DOHH2 (cell line): ENCODE measurements at regions not wholly inside any gene's neighbourhood (a gene's known extent, or its start where the extent isn't known, plus 50 kb on each side); places are given as distances from the start of the nearest gene placed in this dataset.

ENCODE experiments used
- H3F3A ChIP-seq: fragments of 200-600 bp; sonication (generic), shearing (Covaris generic); 2 replicates; pipeline ENCODE4 v1.6.0; 2016; ENCODE audit warnings: antibody characterized with exemption, mild to moderate bottlenecking; ENCODE audit not compliant: control insufficient read depth, insufficient read depth
- H3K27ac ChIP-seq: fragments of 200-600 bp; sonication (generic); 2 replicates; pipeline ENCODE4 v1.5.1; 2014; ENCODE audit warnings: low read depth, mild to moderate bottlenecking, low read length, moderate library complexity
- H3K27me3 ChIP-seq: fragments of 200-600 bp; sonication (generic); 2 replicates; pipeline ENCODE4 v1.6.1; 2014; ENCODE audit warnings: mild to moderate bottlenecking, low read length, mixed read lengths; ENCODE audit not compliant: control insufficient read depth
- H3K36me3 ChIP-seq: fragments of 200-600 bp; sonication (generic); 2 replicates; pipeline ENCODE4 v1.6.1; 2014; ENCODE audit warnings: mild to moderate bottlenecking, low read length, moderate library complexity, mixed read lengths; ENCODE audit not compliant: control insufficient read depth
- H3K4me1 ChIP-seq: fragments of 200-600 bp; sonication (generic); 2 replicates; pipeline ENCODE4 v1.6.1; 2014; ENCODE audit warnings: mild to moderate bottlenecking, low read length, mixed read lengths; ENCODE audit not compliant: control insufficient read depth
- H3K4me2 ChIP-seq: fragments of 200-600 bp; sonication (generic); 2 replicates; pipeline ENCODE4 v1.6.0; 2014; ENCODE audit warnings: mild to moderate bottlenecking, low read length, moderate library complexity
- H3K4me3 ChIP-seq: fragments of 200-600 bp; sonication (generic); 2 replicates; pipeline ENCODE4 v1.5.1; 2014; ENCODE audit warnings: mild to moderate bottlenecking, low read length, mixed read lengths
- H3K79me2 ChIP-seq: fragments of 200-600 bp; sonication (generic); 2 replicates; pipeline ENCODE4 v1.6.1; 2014; ENCODE audit warnings: mild to moderate bottlenecking, low read length, mixed read lengths; ENCODE audit not compliant: control insufficient read depth
- H3K9me2 ChIP-seq: fragments of 200-600 bp; sonication (generic); replicated peaks from 2 replicates; pipeline ENCODE4 v1.6.1; 2014; ENCODE audit warnings: mild to moderate bottlenecking, low read length, mixed read lengths; ENCODE audit not compliant: control insufficient read depth
- H3K9me3 ChIP-seq: fragments of 200-600 bp; sonication (generic); 2 replicates; pipeline ENCODE4 v1.6.1; 2014; ENCODE audit warnings: antibody characterized with exemption, low read length, mixed read lengths; ENCODE audit not compliant: control insufficient read depth, insufficient read depth
- H4K20me1 ChIP-seq: fragments of 200-600 bp; sonication (generic); 2 replicates; pipeline ENCODE4 v1.6.0; 2014; ENCODE audit warnings: low read depth, mild to moderate bottlenecking, antibody characterized with exemption, low read length, moderate library complexity; ENCODE audit not compliant: control insufficient read depth, insufficient read depth
- EZH2phosphoT487 ChIP-seq: fragments of 200-600 bp; sonication (generic); IDR thresholded peaks from 2 replicates; pipeline ENCODE4 v1.6.1; 2017; ENCODE audit warnings: borderline replicate concordance, mild to moderate bottlenecking, antibody characterized with exemption, low read length, moderate library complexity, mixed read lengths
- TF ChIP-seq, protein P1 (sequence below): fragments of 200-600 bp; sonication (generic); IDR thresholded peaks from one replicate; pipeline ENCODE4 v1.5.1; 2014; ENCODE audit warnings: antibody characterized with exemption, mild to moderate bottlenecking, low read depth, low read length; ENCODE audit not compliant: poor library complexity, severe bottlenecking

DNA sequence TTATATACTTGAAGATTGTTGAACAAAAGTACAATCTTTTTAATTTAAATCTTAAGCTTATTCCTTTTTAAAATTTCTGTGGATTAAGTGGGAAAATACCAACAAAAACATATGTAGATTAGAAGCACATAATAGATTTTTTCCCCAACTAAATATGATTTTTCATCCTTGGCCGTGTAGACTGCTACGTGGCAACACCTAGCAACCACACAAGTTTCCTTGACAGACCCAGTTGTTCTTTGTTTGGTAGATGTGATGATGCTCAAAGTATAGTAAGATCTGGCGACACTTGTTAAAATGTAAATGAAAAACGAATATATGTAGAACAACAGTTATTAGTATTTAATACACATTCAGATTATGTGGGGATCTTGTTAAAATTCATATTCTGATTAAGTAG lies 271.0 kb upstream of the ROBO2 start:
- Histone ChIP-seq H3K4me3 (no peak overlapping the region), H3K4me1 (no peaks in the 10 kb centered on the region), H3K27me3 (no peaks in the 10 kb centered on the region), H3K79me2 (no peaks in the 10 kb centered on the region), H3K9me3 (no peaks in the 10 kb centered on the region), H3K4me2 (no peak overlapping the region), H3F3A (no peaks in the 10 kb centered on the region), H3K36me3 (no peaks in the 10 kb centered on the region), H3K9me2 (no peaks in the 10 kb centered on the region), H4K20me1 (no peaks in the 10 kb centered on the region), H3K27ac (no peak overlapping the region)
- TF ChIP-seq, protein P1, sequence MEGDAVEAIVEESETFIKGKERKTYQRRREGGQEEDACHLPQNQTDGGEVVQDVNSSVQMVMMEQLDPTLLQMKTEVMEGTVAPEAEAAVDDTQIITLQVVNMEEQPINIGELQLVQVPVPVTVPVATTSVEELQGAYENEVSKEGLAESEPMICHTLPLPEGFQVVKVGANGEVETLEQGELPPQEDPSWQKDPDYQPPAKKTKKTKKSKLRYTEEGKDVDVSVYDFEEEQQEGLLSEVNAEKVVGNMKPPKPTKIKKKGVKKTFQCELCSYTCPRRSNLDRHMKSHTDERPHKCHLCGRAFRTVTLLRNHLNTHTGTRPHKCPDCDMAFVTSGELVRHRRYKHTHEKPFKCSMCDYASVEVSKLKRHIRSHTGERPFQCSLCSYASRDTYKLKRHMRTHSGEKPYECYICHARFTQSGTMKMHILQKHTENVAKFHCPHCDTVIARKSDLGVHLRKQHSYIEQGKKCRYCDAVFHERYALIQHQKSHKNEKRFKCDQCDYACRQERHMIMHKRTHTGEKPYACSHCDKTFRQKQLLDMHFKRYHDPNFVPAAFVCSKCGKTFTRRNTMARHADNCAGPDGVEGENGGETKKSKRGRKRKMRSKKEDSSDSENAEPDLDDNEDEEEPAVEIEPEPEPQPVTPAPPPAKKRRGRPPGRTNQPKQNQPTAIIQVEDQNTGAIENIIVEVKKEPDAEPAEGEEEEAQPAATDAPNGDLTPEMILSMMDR = no peak
- no peak for TF ChIP-seq EZH2phosphoT487

DNA sequence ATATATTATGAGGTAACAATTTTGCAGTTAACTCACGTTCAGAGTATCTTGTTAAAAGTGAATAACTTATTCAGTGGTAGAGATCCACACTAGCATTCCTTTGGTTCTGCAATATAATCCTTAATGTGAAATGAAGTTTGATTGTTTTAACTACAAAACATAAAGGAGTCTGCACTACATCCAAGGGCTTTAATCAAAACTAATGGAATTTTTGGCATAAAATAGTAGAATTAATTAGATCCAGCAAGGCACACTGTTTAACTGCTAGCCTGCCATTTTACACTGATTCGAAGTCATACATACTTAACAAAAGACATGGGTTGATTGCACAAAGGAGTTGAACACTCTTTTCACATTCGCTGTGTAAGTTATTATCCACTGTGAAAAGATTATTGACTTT lies 263.0 kb upstream of the ROBO2 start:
- Histone ChIP-seq H3K36me3 (no peaks in the 10 kb centered on the region), H3K4me2 (no peak overlapping the region), H3K27me3 (no peaks in the 10 kb centered on the region), H3K4me3 (no peak overlapping the region), H3F3A (no peaks in the 10 kb centered on the region), H4K20me1 (no peaks in the 10 kb centered on the region), H3K9me2 (no peaks in the 10 kb centered on the region), H3K4me1 (no peaks in the 10 kb centered on the region), H3K9me3 (no peaks in the 10 kb centered on the region), H3K79me2 (no peaks in the 10 kb centered on the region), H3K27ac (no peak overlapping the region)
- TF ChIP-seq, protein P1 = no peak
- no peak for TF ChIP-seq EZH2phosphoT487

DNA sequence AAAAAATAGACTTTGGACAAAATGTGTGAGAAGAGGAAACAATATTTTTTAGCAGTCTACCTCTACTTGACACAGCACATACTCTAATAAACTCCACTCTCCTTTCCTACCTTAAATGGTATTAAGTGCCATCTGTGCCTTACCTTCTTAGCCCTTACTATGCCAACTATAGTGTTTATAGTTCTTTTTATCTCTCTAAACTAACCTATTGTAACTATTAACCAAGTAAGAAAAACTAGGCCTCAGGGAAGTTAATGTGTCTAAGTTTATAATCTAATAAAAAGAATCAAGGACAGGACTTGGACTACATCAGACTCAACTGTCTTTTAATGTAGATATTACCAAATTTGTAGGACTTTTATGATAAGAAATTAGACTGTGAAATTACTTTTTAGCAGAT lies 251.7 kb upstream of the ROBO2 start:
- Histone ChIP-seq H3K4me3 (no peak overlapping the region), H4K20me1 (no peaks in the 10 kb centered on the region), H3K4me2 (no peak overlapping the region), H3K36me3 (no peaks in the 10 kb centered on the region), H3F3A (no peaks in the 10 kb centered on the region), H3K27ac (no peak overlapping the region), H3K9me2 (no peaks in the 10 kb centered on the region), H3K9me3 (no peaks in the 10 kb centered on the region), H3K79me2 (no peaks in the 10 kb centered on the region), H3K4me1 (no peaks in the 10 kb centered on the region), H3K27me3 (no peaks in the 10 kb centered on the region)
- TF ChIP-seq, protein P1 = no peak
- no peak for TF ChIP-seq EZH2phosphoT487

DNA sequence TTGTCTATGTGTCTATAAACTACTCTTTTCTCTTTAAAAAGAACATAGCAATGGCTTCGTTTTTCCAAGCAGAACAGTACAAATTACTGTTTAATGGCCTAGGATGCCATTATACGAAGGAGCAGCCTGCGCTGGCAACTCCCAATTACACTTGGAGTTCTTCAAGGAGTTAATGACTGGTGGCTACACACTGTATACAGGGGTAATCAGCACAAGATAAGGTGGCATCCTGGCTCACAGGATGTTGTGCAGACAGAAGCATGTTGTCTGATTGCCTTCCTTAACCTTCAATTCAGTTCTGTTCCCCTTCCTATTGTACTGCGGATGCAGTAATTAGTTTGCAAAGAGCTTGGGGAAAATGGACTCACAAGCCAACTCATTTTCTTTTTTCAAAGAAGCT lies 250.7 kb upstream of the ROBO2 start:
- H3K79me2 ChIP-seq = no peaks in the 10 kb centered on the region
- no peaks in the 10 kb centered on the region for H3K9me2 ChIP-seq
- H3K27ac ChIP-seq = no peak overlapping the region
- no peaks in the 10 kb centered on the region for H3K4me1 ChIP-seq
- H3K4me3 ChIP-seq = no peak overlapping the region
- no peaks in the 10 kb centered on the region for H3K27me3 ChIP-seq
- no peak overlapping the region for H3K4me2 ChIP-seq
- H3F3A ChIP-seq = no peaks in the 10 kb centered on the region
- TF ChIP-seq, protein P1 = no peak
- no peak for TF ChIP-seq EZH2phosphoT487
- no peaks in the 10 kb centered on the region for H4K20me1 ChIP-seq
- no peaks in the 10 kb centered on the region for H3K9me3 ChIP-seq
- no peaks in the 10 kb centered on the region for H3K36me3 ChIP-seq
